GM12892 (cell line): ENCODE measurements at regions not wholly inside any gene's neighbourhood (a gene's known extent, or its start where the extent isn't known, plus 50 kb on each side); places are given as distances from the start of the nearest gene placed in this dataset.

ENCODE experiments used
- POLR2A ChIP-seq: IDR thresholded peaks from 2 replicates; pipeline ENCODE4 v1.6.1; 2011; ENCODE audit warnings: low read depth, low read length, control low read depth
- POLR2AphosphoS5 ChIP-seq: IDR thresholded peaks from 2 replicates; pipeline ENCODE4 v1.6.1; 2011; ENCODE audit warnings: low read depth, low read length, control low read depth
- TAF1 ChIP-seq: IDR thresholded peaks from 2 replicates; pipeline ENCODE4 v1.6.1; 2011; ENCODE audit warnings: low read depth, mild to moderate bottlenecking, control low read depth, low read length, borderline replicate concordance

- TF ChIP-seq POLR2A = no peak
- TF ChIP-seq POLR2AphosphoS5 = no peak
- TF ChIP-seq TAF1 = no peak
Observed at GRCh38 chr4:53647547-53647946, 56.3 kb upstream of the LNX1 start.
